Lower leg skin (tissue), 4 donors: ENCODE measurements at regions not wholly inside any gene's neighbourhood (a gene's known extent, or its start where the extent isn't known, plus 50 kb on each side); places are given as distances from the start of the nearest gene placed in this dataset.
"Not testable (repeated sequence)": the region's sequence is repeated elsewhere in the genome, so short reads cannot be mapped to it uniquely, and the experiment has no call there.

ENCODE experiments used
- DNase-seq, 2 donors: peaks; one replicate each; pipeline ENCODE4 v3.0.0-alpha.2; 2019; ENCODE audit warnings: low spot score in 2 of 2
- H3K4me3 ChIP-seq: fragments of 200-600 bp; sonication (generic); 2 replicates; pipeline ENCODE4 v1.5.1; 2017; ENCODE audit warnings: mild to moderate bottlenecking, low read depth; ENCODE audit not compliant: poor library complexity, severe bottlenecking
- POLR2A ChIP-seq, 2 donors: fragments of 450-650 bp; IDR thresholded peaks; one replicate each; pipeline ENCODE4 v1.6.1; 2016 to 2017; ENCODE audit warnings: antibody characterized with exemption in 2 of 2, mild to moderate bottlenecking in 1 of 2, moderate library complexity in 1 of 2
- WGBS, 2 donors: methylation state at CpG; one replicate each; pipeline ENCODE4 v1.1.5; 2018; 5-methylcytosine and 5-hydroxymethylcytosine counted together
- intact Hi-C: fragments of 100-400 bp; cut with DNase I; formaldehyde crosslinking; loops from one replicate; pipeline ENCODE4 v1.15.0; 2023; ENCODE audit warnings: low total_unique reads
- TF ChIP-seq, protein P1 (sequence below), 3 donors: fragments of 450-650 bp; IDR thresholded peaks; one replicate each; pipeline ENCODE4 v1.5.1; 2016; ENCODE audit warnings: antibody characterized with exemption in 3 of 3, mild to moderate bottlenecking in 3 of 3, moderate library complexity in 2 of 3

DNA sequence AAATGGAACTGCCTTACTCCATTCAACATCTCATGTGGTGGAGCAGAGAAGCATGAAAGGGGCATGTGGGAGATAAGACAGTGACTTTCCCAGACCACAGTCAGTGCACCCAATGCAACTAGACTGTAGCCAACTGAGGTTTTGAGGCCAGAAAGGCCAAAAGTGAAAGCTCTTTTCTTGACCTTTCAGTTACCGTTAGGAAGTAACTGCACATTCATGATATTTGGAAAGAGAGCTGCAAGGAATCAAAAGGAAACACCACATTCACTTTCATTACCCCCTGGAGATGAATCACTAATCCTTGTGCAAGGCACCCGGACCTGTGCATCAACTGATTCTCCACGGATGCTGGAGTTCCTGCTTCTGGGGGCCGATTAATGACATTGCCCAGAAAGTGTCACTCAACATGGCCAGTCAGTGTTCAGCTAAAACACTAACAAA is 72.9 kb upstream of the ELK3 start:
- DNase-seq: peak in 1 of 2 donors; percentile 40
- H3K4me3 ChIP-seq: no peak overlapping the region
- intact Hi-C loops: no loop called here
- TF ChIP-seq POLR2A (IDR thresholded peaks at IDR 0.05): no peak
- TF ChIP-seq, protein P1, sequence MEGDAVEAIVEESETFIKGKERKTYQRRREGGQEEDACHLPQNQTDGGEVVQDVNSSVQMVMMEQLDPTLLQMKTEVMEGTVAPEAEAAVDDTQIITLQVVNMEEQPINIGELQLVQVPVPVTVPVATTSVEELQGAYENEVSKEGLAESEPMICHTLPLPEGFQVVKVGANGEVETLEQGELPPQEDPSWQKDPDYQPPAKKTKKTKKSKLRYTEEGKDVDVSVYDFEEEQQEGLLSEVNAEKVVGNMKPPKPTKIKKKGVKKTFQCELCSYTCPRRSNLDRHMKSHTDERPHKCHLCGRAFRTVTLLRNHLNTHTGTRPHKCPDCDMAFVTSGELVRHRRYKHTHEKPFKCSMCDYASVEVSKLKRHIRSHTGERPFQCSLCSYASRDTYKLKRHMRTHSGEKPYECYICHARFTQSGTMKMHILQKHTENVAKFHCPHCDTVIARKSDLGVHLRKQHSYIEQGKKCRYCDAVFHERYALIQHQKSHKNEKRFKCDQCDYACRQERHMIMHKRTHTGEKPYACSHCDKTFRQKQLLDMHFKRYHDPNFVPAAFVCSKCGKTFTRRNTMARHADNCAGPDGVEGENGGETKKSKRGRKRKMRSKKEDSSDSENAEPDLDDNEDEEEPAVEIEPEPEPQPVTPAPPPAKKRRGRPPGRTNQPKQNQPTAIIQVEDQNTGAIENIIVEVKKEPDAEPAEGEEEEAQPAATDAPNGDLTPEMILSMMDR (IDR thresholded peaks at IDR 0.05): no peak
- WGBS, 2 donors: 49 to 50% methylated on average over 4 of the region's 4 CpGs

DNA sequence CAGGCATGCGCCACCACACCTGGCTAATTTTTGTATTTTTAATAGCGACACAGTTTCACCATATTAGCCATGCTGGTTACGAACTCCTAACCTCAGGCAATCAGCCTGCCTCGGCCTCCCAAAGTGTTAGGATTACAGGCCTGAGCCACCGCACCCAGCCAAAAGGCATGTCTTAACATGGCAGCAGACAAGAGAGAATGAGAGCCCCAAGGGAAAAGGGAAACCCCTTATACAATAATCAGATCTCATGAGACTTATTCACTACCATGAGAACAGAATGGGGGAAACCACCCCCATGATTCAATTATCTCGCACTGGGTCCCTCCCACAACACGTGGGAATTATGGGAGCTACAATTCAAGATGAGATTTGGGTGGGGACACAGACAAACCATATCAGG is 65.9 kb upstream of the ELK3 start:
- 68 to 82% methylated on average over 7 of the region's 7 CpGs for WGBS, 2 donors
- H3K4me3 ChIP-seq, intact Hi-C loops: not testable (repeated sequence)
- peak in 1 of 2 donors; percentile 48 for DNase-seq

DNA sequence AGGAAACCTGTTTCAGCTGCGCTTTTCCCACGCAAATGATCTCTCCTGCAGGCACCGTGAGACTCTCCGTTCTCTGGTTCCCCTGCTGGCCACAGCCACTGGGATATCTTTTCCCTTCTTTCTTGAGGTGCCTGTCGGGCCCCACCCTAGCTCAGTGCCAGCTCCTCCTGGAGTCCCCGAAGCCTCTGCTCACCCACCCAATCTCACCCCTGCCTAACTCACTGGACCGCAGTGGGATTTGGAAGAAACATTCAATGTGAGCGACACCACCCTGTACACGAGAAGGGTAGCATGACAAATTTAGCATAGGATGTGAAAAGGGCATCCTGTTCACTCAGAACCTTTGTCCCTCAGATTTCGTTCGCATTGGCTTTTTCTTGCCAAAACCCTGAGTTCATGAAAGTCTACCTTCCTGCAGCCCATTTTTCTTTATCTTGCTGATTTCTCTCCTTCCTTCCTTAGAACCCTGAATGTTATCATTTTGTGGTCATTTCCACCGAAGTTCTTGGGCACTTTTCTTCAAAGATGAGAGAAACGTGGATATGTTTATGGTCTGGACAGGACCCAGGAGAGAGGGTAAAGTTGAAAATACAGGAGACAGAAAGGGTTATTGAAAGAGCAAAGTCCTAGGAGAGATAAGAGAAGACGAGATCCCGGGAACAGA is 63.6 kb upstream of the ELK3 start:
- no peak for DNase-seq
- TF ChIP-seq, protein P1 (IDR thresholded peaks at IDR 0.05): no peak
- no peak for TF ChIP-seq POLR2A (IDR thresholded peaks at IDR 0.05)
- intact Hi-C loops: no loop called here
- 76 to 77% methylated on average over 15 of the region's 15 CpGs for WGBS, 2 donors
- no peak overlapping the region for H3K4me3 ChIP-seq

DNA sequence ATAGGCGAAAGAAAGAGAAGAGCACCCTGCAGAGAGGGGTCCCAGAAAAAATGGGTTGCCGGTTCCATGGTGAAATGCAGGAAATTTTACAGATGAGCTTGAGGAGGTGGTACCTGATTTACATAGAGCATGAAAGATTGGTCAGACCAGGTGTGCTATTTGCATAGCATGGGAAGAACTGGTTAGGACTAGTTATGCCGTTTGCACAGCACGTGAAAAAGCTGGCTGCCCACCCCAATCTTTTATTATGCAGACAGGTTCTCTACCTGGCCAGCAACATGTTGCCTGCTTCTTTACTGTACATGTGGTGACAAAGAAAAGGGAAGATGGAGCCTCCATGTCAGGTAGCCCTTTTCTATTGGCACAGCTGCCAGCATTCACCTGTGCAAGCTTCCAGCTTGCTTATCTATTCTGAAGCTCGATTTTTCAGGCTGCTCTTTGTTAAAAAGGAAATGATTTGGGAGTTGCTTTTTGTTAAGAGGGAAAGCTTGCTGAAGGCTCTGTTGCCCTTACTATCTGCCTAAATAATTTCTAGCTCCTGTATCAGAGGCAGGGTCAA is 62.9 kb upstream of the ELK3 start:
- no peak overlapping the region for H3K4me3 ChIP-seq
- DNase-seq: no peak
- TF ChIP-seq POLR2A (IDR thresholded peaks at IDR 0.05): no peak
- TF ChIP-seq, protein P1 (IDR thresholded peaks at IDR 0.05): no peak
- WGBS, 2 donors: 51 to 59% methylated on average over 5 of the region's 5 CpGs
- intact Hi-C loops: no loop called here

DNA sequence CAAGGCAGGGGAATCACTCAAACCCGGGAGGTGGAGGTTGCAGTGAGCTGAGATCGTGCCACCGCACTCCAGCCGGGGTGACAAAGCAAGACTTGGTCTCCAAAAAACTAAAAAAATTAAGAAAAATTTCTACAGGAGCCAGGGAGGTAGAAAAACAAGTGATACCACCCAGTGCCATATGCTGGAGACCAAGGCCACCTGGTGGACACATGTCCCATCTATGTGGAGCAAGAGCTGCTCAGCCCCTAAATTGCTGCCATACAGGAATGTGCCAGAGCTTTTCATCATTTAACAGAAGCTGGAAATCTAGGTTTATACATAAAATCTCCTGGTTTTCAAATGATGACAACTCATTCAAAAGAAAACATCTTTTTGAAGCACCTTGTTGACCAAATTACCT is 61.4 kb upstream of the ELK3 start:
- TF ChIP-seq POLR2A (IDR thresholded peaks at IDR 0.05): no peak
- TF ChIP-seq, protein P1 (IDR thresholded peaks at IDR 0.05): no peak
- WGBS, 2 donors: 86 to 92% methylated on average over 4 of the region's 4 CpGs
- intact Hi-C loops: no loop called here
- no peak for DNase-seq
- H3K4me3 ChIP-seq: no peak overlapping the region

DNA sequence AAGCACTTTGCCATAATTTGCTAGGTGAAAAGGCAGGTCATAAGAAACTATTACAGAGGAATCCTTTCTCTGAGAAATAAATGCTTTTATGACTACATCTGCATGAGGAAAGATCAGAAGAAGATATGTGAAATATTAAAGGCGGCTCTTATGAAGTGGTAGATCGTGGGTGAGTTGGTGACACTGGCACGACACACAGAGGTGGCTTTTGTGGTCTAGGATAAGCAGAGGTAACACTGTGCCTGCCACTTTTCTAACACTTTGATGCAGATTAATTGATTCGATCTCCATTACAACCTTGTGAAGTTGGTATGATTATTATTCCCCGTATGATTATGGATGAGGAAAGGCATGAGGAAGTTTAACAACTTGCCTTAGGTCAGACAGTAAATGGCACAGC is 60.0 kb upstream of the ELK3 start:
- WGBS, 2 donors: 54 to 58% methylated on average over 5 of the region's 5 CpGs
- intact Hi-C loops: no loop called here
- no peak for TF ChIP-seq POLR2A (IDR thresholded peaks at IDR 0.05)
- TF ChIP-seq, protein P1 (IDR thresholded peaks at IDR 0.05): no peak
- DNase-seq: no peak
- H3K4me3 ChIP-seq: no peak overlapping the region
